ENCODE measurements at regions not wholly inside any gene's neighbourhood (a gene's known extent, or its start where the extent isn't known, plus 50 kb on each side); places are given as distances from the start of the nearest gene placed in this dataset.

- no peaks in the 10 kb centered on the region for H3K4me1 ChIP-seq (replicated peaks in 1 of 2)
- H3K9me3 ChIP-seq (replicated peaks in 1 of 3): no peaks in the 10 kb centered on the region
- 62 to 77% (median 70%) methylated on average over 2 of the region's 2 CpGs for WGBS, 4 donors
- TF ChIP-seq POLR2A (IDR thresholded peaks at IDR 0.05): no peak
- TF ChIP-seq, protein P1, sequence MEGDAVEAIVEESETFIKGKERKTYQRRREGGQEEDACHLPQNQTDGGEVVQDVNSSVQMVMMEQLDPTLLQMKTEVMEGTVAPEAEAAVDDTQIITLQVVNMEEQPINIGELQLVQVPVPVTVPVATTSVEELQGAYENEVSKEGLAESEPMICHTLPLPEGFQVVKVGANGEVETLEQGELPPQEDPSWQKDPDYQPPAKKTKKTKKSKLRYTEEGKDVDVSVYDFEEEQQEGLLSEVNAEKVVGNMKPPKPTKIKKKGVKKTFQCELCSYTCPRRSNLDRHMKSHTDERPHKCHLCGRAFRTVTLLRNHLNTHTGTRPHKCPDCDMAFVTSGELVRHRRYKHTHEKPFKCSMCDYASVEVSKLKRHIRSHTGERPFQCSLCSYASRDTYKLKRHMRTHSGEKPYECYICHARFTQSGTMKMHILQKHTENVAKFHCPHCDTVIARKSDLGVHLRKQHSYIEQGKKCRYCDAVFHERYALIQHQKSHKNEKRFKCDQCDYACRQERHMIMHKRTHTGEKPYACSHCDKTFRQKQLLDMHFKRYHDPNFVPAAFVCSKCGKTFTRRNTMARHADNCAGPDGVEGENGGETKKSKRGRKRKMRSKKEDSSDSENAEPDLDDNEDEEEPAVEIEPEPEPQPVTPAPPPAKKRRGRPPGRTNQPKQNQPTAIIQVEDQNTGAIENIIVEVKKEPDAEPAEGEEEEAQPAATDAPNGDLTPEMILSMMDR (IDR thresholded peaks at IDR 0.05): no peak
- intact Hi-C loops (cut with DNase I): no loop called here
- H3K27me3 ChIP-seq: no peaks in the 10 kb centered on the region
- no peaks in the 10 kb centered on the region for H3K36me3 ChIP-seq (replicated peaks in 1 of 2)
- no peak overlapping the region for H3K27ac ChIP-seq
- DNase-seq: no peak
- no peak overlapping the region for H3K4me3 ChIP-seq
Measured at GRCh38 chr12:126819554-126819953, 1447.4 kb upstream of the TMEM132C start.

DNA sequence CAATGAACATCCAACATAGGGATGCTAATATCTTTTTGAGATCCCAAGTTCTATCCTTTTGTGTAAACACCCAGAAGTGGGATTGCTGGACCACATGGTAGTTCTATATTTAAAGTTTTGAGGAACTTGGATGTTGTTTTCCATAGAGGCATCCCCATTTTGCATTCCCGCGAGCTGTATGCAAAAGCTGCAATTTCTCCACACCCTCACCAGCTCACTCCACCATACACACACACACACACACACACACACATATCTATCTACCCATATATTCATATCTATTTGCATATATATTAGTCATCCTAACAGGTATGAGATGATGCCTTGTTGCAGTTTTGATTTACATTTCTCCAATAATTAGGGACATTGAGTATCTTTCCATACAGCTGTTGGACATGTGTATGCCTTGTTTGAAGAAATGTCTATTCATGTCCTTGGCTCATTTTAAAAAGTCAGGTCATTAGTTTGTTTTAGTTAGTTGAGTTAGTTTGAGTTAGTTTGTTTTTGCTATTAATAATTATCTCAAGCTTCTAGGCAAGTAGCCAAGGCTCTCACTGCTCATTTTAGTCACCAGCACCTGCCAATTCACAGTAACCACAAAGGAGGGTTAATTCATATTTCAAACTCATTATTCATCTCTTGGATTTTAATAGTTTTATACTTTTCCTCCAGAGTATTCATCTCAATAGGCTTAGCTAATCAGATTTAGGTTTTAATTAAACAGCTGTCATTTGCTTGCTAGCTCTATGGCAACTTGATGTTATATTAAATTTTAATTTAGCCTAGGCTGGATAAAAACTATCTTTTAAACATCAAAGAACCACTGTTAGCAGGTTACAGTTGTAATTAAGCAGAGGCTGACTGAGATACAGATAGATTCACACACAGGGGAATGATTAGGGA, 1435.9 kb upstream of the TMEM132C start:
- whole genome bisulfite sequencing, 4 donors: 93 to 96% (median 94%) methylated on average over 2 of the region's 2 CpGs
- no peak overlapping the region for H3K4me3 ChIP-seq
- H3K36me3 ChIP-seq (replicated peaks in 1 of 2): no peaks in the 10 kb centered on the region
- peaks cover 0 to 2% (median 0%) of the 10 kb centered on the region in 3 donors for H3K9me3 ChIP-seq (replicated peaks in 1 of 3)
- H3K4me1 ChIP-seq (replicated peaks in 1 of 2): no peaks in the 10 kb centered on the region
- H3K27ac ChIP-seq: no peak overlapping the region
- TF ChIP-seq POLR2A (IDR thresholded peaks at IDR 0.05): no peak
- TF ChIP-seq, protein P1 (IDR thresholded peaks at IDR 0.05): no peak
- intact Hi-C loops (cut with DNase I): no loop called here
- DNase-seq: no peak
- no peaks in the 10 kb centered on the region for H3K27me3 ChIP-seq

DNA sequence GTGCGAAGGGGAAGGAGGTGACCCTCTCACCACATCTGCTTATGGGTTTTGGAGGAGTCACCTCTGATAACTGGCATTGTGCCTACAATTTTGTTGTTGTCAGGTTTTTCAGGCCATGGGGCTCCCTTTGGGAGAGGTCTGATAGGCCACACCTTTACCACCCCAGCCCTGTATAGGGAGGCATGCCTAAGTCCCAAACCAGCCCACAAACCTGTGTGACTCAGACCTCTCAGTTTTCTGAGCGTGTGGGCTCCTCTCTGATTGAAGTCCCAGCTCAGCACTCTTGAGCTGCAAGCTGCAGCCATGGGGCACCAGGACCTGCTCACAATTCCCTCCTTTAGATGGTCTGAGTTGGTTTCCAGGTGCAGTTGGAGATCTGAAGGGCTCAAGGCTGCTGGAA, 1429.3 kb upstream of the TMEM132C start:
- no peak for DNase-seq
- WGBS, 4 donors: 30 to 80% (median 48%) methylated on average over 1 to 2 of the region's 2 CpGs
- intact Hi-C loops (cut with DNase I): no loop called here
- H3K27me3 ChIP-seq: no peaks in the 10 kb centered on the region
- no peaks in the 10 kb centered on the region for H3K36me3 ChIP-seq (replicated peaks in 1 of 2)
- no peaks in the 10 kb centered on the region for H3K4me1 ChIP-seq (replicated peaks in 1 of 2)
- H3K4me3 ChIP-seq: no peak overlapping the region
- TF ChIP-seq POLR2A (IDR thresholded peaks at IDR 0.05): no peak
- TF ChIP-seq, protein P1 (IDR thresholded peaks at IDR 0.05): no peak
- no peak overlapping the region for H3K27ac ChIP-seq
- peaks cover 0 to 7% (median 0%) of the 10 kb centered on the region in 3 donors for H3K9me3 ChIP-seq (replicated peaks in 1 of 3)

DNA sequence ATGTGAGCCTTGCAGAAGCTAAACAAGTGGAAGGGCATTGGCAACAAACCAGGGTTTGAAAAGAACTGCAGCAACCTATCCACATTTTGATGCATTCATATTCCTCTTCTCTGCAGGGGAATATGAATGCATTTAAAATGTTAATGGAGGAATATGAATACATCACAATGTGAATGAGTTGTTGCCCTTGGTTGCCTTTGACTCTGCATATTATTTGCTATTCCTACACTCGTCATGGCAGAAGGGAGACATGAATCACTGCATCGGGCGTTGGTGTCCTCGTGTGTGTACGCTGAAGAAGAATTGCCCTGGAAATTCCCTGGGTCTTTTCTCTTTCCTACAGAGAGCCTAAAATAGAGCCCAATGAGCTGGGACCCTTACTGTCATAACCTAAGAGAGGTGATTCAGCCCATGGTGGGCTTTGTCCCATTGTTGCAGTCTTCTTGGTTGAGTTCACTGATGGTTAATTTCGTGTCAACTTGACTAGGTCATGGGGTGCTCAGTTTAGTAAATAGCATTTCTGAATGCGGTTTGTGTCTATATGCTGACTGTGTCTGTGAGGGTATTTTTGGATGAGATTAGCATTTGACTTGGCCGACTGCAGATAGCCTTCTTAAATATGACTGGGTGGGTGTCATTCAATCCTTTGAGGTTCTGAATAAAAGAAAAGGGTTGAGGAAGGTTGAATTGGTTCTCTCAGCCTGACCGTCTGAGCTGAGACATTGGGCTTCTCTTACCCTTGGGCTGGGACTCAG, 1422.9 kb upstream of the TMEM132C start:
- H3K36me3 ChIP-seq (replicated peaks in 1 of 2): no peaks in the 10 kb centered on the region
- no peak overlapping the region for H3K4me3 ChIP-seq
- no peak for DNase-seq
- no peaks in the 10 kb centered on the region for H3K4me1 ChIP-seq (replicated peaks in 1 of 2)
- H3K9me3 ChIP-seq (replicated peaks in 1 of 3): no peaks in the 10 kb centered on the region
- H3K27me3 ChIP-seq: no peaks in the 10 kb centered on the region
- intact Hi-C loops (cut with DNase I): no loop called here
- no peak for TF ChIP-seq POLR2A (IDR thresholded peaks at IDR 0.05)
- TF ChIP-seq, protein P1 (IDR thresholded peaks at IDR 0.05): no peak
- WGBS, 4 donors: 65 to 71% (median 68%) methylated on average over 9 of the region's 9 CpGs
- no peak overlapping the region for H3K27ac ChIP-seq

Data from adrenal gland (tissue), 9 donors.